ENCODE measurements at regions not wholly inside any gene's neighbourhood (a gene's known extent, or its start where the extent isn't known, plus 50 kb on each side); places are given as distances from the start of the nearest gene placed in this dataset.

DNA sequence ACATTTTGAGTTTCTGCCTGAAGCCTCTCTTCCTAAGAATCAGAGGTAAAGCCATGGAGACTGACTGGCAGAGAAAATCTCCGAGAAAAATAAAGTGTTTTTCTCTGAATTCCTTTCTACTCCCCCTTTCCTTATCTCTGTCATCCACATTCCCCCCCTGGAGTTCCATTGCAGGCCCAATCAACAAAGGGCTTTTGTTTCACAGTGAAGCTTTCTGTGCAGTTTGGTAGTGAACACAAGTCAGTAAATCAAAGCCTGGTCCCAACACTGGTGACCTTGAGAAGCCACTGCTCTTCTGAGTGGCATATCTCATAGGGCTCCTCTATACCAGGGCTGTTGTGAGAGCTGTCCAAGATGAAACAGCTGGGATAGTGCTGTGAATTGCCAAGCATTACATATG, 228.4 kb downstream of the SEC16B start:
- Histone ChIP-seq H3K4me3 (ENCODE audit: insufficient read depth, low read depth, low read length) (no peak overlapping the region), H4K20me1 (ENCODE audit: insufficient read depth, low read length) (no peaks in the 10 kb centered on the region), H3K27me3 (ENCODE audit: control insufficient read depth, insufficient read depth, low read length) (no peaks in the 10 kb centered on the region), H2BK120ac (ENCODE audit: low read depth, low read length) (no peak overlapping the region), H3K4me1 (ENCODE audit: control insufficient read depth, insufficient read depth, low read length) (no peaks in the 10 kb centered on the region), H3K36me3 (ENCODE audit: control insufficient read depth, insufficient read depth, low read length) (no peaks in the 10 kb centered on the region), H2AK5ac (ENCODE audit: low read depth, low read length) (no peak overlapping the region), H3K9ac (ENCODE audit: low read depth, low read length) (no peak overlapping the region), H3K27ac (ENCODE audit: insufficient read depth, low read length) (no peak overlapping the region), H3K79me1 (ENCODE audit: low read depth in 1 of 2, low read length in 2 of 2) (no peaks in the 10 kb centered on the region), H3K9me1 (ENCODE audit: insufficient read depth, low read length) (no peaks in the 10 kb centered on the region), H2AK9ac (replicated peaks; ENCODE audit: low read depth, low read length, poor library complexity) (no peak overlapping the region), H3K56ac (ENCODE audit: extremely low read depth, insufficient read depth, low read length) (no peak overlapping the region), H3K14ac (replicated peaks; ENCODE audit: low read depth, low read length) (no peak overlapping the region), H2BK15ac (ENCODE audit: low read depth, low read length) (no peak overlapping the region), H2BK5ac (ENCODE audit: low read depth, low read length, poor library complexity, severe bottlenecking) (no peak overlapping the region), H3K9me3 (ENCODE audit: control insufficient read depth, insufficient read depth, low read length) (no peaks in the 10 kb centered on the region), H3K4me2 (ENCODE audit: low read depth, low read length) (no peak overlapping the region), H3K4ac (ENCODE audit: low read depth, low read length) (no peak overlapping the region), H4K5ac (ENCODE audit: low read depth, low read length) (no peak overlapping the region), H3K18ac (ENCODE audit: low read depth, low read length) (no peak overlapping the region), H2BK20ac (ENCODE audit: low read depth, low read length) (no peak overlapping the region), H3K23ac (ENCODE audit: low read depth, low read length) (no peak overlapping the region), H4K91ac (ENCODE audit: insufficient read depth, low read depth, low read length) (no peak overlapping the region), H4K8ac (ENCODE audit: low read depth in 2 of 2, low read length in 2 of 2) (no peak overlapping the region), H2AFZ (replicated peaks; ENCODE audit: low read length, poor library complexity) (no peak overlapping the region)
- intact Hi-C loops (cut with micrococcal nuclease), result no loop called here
- dilution Hi-C loops (cut with HindIII; ENCODE audit: low sequenced_read_pairs, unreplicated experiment), result no loop called here
- no peak for DNase-seq
- WGBS, 2 experiments (ENCODE audit: extremely low coverage in 2 of 2, insufficient read length in 1 of 2), result no CpG with 5 or more reads among the region's 1 CpG
- no peak for ATAC-seq (ENCODE audit: low read depth)
- TF ChIP-seq SMC3 (IDR thresholded peaks at IDR 0.05; ENCODE audit: low read depth, low read length) (no peak), FOS (IDR thresholded peaks at IDR 0.05; ENCODE audit: low read depth, low read length) (no peak), BHLHE40 (IDR thresholded peaks at IDR 0.05; ENCODE audit: low read depth, low read length) (no peak), CHD1 (IDR thresholded peaks at IDR 0.05; ENCODE audit: low read depth, low read length) (no peak), RCOR1 (IDR thresholded peaks at IDR 0.05; ENCODE audit: insufficient replicate concordance, low read length) (no peak), NFE2L2 (IDR thresholded peaks at IDR 0.05; ENCODE audit: low read depth, low read length) (no peak), MXI1 (IDR thresholded peaks at IDR 0.05; ENCODE audit: borderline replicate concordance, low read depth, low read length) (no peak), MAFK (IDR thresholded peaks at IDR 0.05; ENCODE audit: low read depth, low read length) (no peak), CEBPB (IDR thresholded peaks at IDR 0.05; ENCODE audit: low read depth, low read length) (no peak), RFX5 (IDR thresholded peaks at IDR 0.05; ENCODE audit: low read depth, low read length) (no peak), POLR2A (IDR thresholded peaks at IDR 0.05; ENCODE audit: low read depth, low read length) (no peak)
- TF ChIP-seq, protein P1, sequence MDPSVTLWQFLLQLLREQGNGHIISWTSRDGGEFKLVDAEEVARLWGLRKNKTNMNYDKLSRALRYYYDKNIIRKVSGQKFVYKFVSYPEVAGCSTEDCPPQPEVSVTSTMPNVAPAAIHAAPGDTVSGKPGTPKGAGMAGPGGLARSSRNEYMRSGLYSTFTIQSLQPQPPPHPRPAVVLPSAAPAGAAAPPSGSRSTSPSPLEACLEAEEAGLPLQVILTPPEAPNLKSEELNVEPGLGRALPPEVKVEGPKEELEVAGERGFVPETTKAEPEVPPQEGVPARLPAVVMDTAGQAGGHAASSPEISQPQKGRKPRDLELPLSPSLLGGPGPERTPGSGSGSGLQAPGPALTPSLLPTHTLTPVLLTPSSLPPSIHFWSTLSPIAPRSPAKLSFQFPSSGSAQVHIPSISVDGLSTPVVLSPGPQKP (IDR thresholded peaks at IDR 0.05; ENCODE audit: borderline replicate concordance, low read depth, low read length), result no peak
- TF ChIP-seq, protein P2, sequence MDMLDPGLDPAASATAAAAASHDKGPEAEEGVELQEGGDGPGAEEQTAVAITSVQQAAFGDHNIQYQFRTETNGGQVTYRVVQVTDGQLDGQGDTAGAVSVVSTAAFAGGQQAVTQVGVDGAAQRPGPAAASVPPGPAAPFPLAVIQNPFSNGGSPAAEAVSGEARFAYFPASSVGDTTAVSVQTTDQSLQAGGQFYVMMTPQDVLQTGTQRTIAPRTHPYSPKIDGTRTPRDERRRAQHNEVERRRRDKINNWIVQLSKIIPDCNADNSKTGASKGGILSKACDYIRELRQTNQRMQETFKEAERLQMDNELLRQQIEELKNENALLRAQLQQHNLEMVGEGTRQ (IDR thresholded peaks at IDR 0.05; ENCODE audit: low read depth, low read length), result no peak
- POLR2A ChIA-PET (ENCODE audit: unreplicated experiment), result no interaction called here
- BruUV-seq (replicated peaks), result no TSS peak
- in situ Hi-C loops (cut with MboI; ENCODE audit: low sequenced_read_pairs), result no loop called here
- CTCF ChIA-PET, result no interaction called here
